Left lobe of liver (tissue), 2 donors: ENCODE measurements at regions not wholly inside any gene's neighbourhood (a gene's known extent, or its start where the extent isn't known, plus 50 kb on each side); places are given as distances from the start of the nearest gene placed in this dataset.
A peak's percentile ranks its signal among the peaks of the same experiment; 100 is the strongest.

Experiments
- ATAC-seq: fragments of 200-7000 bp; cut with Tn5 transposase; one replicate; pipeline ENCODE4 v1.9.1; 2020; ENCODE audit warnings: mild to moderate bottlenecking, moderate library complexity
- DNase-seq: peaks from one replicate; pipeline ENCODE4 v3.0.0-alpha.2; 2020; ENCODE audit warnings: low spot score
- donor health status: DM: no; HTN: no; CAD: no; lungs with moderate emphysema.
- donor health status: DM: no; HTN: yes; CAD: no.

GRCh38 chr14:97246648-97247047 is 449.5 kb downstream of the VRK1 start:
- ATAC-seq (no peak), DNase-seq (no peak)

- DNase-seq, result no peak
- ATAC-seq, result no peak
Observed at GRCh38 chr14:97248973-97249372, 451.8 kb downstream of the VRK1 start.

- ATAC-seq, result no peak
- DNase-seq, result no peak
Observed at GRCh38 chr14:97250931-97251330, 453.7 kb downstream of the VRK1 start.

GRCh38 chr14:97251491-97252155 is 454.4 kb downstream of the VRK1 start:
- ATAC-seq (no peak), DNase-seq (no peak)

GRCh38 chr14:97253756-97254155 is 456.6 kb downstream of the VRK1 start:
- ATAC-seq, result no peak
- no peak for DNase-seq

- DNase-seq, result no peak
Observed at GRCh38 chr14:97262336-97262735, 465.2 kb downstream of the VRK1 start.

GRCh38 chr14:97264516-97265230 is 467.5 kb downstream of the VRK1 start:
- DNase-seq (no peak), ATAC-seq (no peak)

More at GRCh38 chr14:97262336-97262735, 465.2 kb downstream of the VRK1 start:
- no peak for ATAC-seq

- DNase-seq (no peak), ATAC-seq (no peak)
Observed at GRCh38 chr14:97266653-97267052, 469.5 kb downstream of the VRK1 start.

GRCh38 chr14:97267509-97267908 is 470.3 kb downstream of the VRK1 start:
- DNase-seq (no peak), ATAC-seq (no peak)

- DNase-seq, result no peak
- no peak for ATAC-seq
Observed at GRCh38 chr14:97268097-97268496, 470.9 kb downstream of the VRK1 start.

GRCh38 chr14:97270308-97270707 is 473.1 kb downstream of the VRK1 start:
- DNase-seq, result no peak
- peak; percentile 65 for ATAC-seq

GRCh38 chr14:97271451-97271960 is 474.3 kb downstream of the VRK1 start:
- DNase-seq, result no peak
- ATAC-seq, result no peak

- ATAC-seq, result no peak
Observed at GRCh38 chr14:97273540-97273939, 476.4 kb downstream of the VRK1 start.

GRCh38 chr14:97274626-97275025 is 477.4 kb downstream of the VRK1 start:
- no peak for DNase-seq
- ATAC-seq, result no peak

More at GRCh38 chr14:97273540-97273939, 476.4 kb downstream of the VRK1 start:
- no peak for DNase-seq

- ATAC-seq, result no peak
Observed at GRCh38 chr14:97275276-97275675, 478.1 kb downstream of the VRK1 start.

GRCh38 chr14:97276573-97276972 is 479.4 kb downstream of the VRK1 start:
- DNase-seq, result no peak
- no peak for ATAC-seq

More at GRCh38 chr14:97275276-97275675, 478.1 kb downstream of the VRK1 start:
- no peak for DNase-seq

- no peak for DNase-seq
- ATAC-seq, result no peak
Observed at GRCh38 chr14:97277711-97278110, 480.5 kb downstream of the VRK1 start.

GRCh38 chr14:97280526-97280925 is 483.3 kb downstream of the VRK1 start:
- no peak for ATAC-seq

GRCh38 chr14:97281741-97282140 is 484.6 kb downstream of the VRK1 start:
- DNase-seq (no peak), ATAC-seq (no peak)

More at GRCh38 chr14:97280526-97280925, 483.3 kb downstream of the VRK1 start:
- DNase-seq, result no peak

GRCh38 chr14:97282210-97283004 is 485.2 kb downstream of the VRK1 start:
- DNase-seq, result no peak
- ATAC-seq, result no peak

GRCh38 chr14:97283005-97283403 is 485.8 kb downstream of the VRK1 start:
- DNase-seq, result no peak
- ATAC-seq, result no peak
